ENCODE measurements at regions not wholly inside any gene's neighbourhood (a gene's known extent, or its start where the extent isn't known, plus 50 kb on each side); places are given as distances from the start of the nearest gene placed in this dataset.
A peak's percentile ranks its signal among the peaks of the same experiment; 100 is the strongest.
"Not testable (repeated sequence)": the region's sequence is repeated elsewhere in the genome, so short reads cannot be mapped to it uniquely, and the experiment has no call there.

DNA sequence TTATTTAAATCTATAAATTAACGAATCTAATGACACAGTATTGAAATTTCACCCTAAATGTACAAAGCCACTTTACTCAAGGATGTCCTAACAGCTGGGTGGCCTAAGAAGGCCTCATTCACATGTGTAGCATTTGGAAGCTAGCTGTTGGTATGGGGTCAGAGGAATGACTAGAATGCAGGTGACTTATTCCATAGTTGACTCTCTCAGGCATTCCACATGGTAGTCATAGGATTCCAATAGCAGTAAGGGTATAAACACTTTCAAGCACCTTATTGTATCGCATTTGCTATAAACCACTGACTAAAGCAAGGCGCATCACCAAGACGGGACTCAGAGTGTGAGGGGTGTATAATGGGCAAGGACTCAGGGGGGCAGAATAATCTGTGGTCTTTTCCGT is 294.8 kb upstream of the EPHA3 start:
- no peak for DNase-seq

DNA sequence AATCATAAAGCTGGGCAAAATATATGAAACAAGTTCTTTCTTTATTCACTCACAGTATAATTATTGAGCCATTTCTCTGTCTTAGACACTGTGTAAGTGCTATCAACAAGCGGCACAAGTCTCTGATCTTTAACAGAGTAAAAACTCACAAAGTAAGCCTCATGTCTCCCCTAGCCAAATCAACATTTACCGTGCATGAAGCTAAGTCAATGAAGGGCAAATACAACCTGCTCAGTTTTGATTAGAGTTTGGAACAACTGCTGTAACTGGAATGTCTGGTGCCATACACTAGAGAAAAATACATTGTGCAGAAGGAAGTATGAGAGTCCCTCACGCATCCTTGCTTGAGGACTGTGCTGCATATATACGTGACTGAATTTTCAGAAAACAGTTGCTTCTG is 291.0 kb upstream of the EPHA3 start:
- no peak for DNase-seq

DNA sequence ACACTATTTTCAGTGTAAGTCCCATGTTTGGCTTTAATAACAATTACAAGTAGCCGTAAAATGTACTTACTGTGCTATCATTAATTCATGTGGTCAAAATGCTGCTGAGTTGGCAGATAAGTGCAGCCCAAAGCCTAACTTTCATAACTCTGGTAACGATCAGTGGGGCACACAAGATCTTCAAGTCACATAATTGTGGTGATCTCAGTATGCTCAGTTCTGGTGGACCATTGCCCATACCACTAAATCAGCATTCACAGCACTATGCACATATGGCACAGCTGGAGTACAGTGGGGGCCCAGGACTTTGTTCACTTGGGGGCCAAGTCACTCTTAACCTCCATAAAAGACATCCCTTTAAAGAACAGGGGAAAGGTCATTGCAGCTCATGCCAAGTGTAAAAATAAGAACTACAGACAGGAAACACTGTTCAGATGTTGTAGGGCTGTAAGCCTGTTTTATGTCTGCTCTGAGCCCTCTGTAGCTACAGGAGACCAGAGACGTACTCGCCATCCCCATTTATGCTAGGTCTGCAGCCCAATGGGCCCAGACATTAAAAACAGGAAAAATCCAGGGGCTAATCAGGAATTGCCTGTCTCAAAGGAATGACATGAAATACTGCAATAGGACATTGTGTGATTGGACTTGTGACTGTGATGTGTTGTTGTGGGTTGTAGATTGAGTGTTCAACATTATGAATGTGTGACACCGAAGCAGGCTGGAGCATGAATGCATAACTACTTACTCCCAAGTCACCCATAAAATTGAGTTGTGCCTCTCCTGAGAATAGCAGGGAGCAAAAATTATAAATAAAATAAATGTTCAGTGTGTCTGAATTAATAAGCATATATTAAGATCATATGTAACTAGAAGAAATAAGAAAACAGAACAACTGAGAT is 282.5 kb upstream of the EPHA3 start:
- DNase-seq = no peak

DNA sequence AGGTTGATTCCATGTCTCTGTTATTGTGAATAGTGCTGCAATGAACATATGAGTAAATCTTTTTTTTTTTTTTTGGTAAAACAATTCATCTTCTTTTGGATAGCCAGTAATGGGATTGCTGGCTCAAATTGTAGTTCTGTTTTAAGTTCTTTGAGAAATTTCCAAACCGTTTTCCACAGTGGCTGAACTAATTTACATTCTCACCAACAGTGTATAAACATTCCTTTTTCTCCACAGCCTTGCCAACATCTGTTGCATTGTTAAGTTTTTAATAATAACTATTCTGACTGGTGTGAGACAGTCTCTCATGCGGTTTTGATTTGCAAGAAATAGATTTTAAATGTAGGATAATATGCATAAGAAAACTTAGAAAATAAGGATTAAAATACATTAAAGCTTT is 279.0 kb upstream of the EPHA3 start:
- DNase-seq = no peak

DNA sequence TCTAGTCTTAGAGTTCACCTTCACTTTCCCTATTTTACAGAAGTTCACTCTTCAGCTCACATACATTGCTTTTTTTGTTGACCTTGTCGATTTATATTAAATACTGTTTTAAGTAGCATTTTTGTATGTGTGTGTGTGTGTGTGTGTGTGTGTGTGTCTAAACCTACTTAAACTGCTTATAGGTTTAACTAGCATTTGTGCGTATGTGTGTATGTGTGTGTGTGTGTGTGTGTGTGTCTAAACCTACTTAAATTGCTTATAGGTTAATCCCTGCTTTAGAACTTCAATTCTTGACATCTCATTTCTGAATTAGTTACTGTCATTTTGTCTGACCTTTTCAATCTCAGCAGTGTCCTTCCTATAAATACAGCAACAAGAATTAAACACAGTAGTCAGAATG is 254.8 kb upstream of the EPHA3 start:
- no peak for DNase-seq

DNA sequence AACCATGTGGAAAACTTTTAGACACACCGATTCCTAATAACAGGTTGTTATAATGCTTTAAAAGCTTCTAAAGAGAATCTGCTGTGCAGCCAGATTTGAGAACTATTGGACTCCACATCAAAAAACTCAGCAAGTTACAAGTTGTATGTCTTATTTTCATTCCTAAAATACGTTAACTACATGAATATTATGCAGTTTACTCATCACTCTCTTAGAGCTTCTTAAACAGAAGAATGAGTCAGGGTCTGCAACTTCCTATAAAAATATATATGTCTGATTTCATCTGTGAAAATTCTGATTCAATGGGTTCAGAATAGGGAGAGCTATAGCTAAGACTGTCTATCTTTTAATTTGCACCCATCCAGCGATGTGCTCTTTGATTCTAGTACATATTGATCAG is 244.2 kb upstream of the EPHA3 start:
- no peak for DNase-seq

DNA sequence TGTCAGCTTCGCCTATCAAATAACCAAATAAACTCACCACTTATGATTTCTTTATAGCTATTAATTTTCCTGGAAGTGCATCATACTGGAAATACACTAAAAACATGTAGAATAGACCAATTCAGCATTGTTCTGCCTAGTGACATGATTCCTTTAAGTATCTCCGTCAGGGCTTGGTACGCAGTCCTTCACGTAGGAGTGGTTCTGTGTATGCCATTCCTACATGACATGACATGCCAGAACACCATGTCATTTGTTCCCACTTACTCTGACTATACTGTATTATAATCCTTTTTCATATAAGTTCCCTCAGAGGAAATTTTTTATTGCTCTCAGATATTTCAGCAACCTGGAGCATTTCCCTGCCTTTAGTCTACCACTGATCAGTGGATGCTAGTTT is 230.7 kb upstream of the EPHA3 start:
- no peak for DNase-seq

DNA sequence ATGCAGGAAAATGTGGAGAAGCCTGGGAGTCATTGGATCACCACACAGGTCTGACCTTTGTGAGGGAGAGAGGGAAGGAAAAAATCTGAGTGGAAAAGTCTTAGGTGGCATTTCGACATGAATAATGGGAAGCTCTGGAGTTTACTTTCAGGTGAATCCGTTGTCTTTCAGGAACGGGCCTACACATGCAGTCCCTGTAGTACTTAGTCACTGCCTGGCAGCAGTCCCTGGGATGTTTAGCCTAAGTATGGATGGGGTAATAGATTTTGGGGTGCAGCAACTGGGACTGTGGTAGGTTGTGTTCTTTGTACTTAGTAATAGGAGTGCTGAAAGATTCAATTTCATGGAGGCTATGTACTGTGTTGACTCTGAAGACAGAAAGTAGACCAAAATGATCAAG is 227.5 kb upstream of the EPHA3 start:
- no peak for DNase-seq

DNA sequence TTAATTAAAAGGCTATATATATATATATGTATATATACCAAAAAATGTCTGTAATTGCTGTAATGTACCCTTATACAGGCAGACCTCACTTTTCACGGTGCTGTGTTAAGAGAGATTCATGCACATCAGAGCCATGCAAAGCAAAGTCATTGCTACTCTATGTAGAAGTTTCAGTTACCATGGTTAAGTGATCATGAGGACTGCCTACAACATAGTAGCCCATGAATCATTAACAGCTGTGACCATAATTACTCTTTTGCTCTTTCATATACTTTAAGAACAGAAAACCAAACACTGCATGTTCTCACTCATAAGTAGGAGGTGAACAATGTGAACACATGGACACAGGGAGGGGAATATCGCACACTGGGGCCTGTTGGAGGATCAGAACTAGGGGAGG is 225.3 kb upstream of the EPHA3 start:
- no peak for DNase-seq

DNA sequence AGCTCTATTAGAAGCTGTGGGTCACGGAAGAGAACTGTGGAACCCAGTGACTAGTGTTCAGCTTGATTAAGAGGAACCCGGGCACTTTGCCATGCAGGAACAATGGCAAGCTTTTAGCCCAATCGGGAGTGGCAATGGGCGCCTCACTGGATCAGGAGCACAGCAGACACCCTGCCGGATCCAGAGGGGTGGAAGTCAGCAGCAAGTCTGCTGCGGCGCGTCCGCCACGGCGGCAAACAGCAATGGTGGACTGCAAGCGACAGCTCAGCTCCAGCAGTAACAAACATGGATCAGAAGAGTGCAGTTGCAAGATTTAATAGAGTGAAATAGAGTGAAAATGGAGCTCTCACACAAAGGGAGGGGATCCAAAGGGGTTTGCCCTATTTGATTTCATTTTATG is 220.8 kb upstream of the EPHA3 start:
- not testable (repeated sequence) for DNase-seq

DNA sequence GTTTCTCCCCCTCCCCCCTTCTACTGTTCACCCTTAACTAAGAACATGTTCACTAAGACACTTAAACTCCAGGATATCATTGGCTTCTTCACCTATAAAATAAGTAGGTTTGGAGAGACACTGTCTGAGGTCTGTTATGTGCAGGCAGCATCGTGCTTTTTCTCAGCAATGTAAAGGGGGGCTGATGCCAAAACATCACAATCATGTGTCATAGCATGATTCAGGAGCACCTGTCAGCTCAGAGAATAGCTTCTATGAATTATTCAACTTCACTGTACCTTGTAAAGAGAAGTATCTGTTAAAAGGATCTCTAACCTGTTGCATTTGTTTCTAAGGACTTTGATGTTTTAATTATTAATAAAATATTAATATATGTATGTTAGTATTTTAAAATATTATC is 211.4 kb upstream of the EPHA3 start:
- DNase-seq = no peak

DNA sequence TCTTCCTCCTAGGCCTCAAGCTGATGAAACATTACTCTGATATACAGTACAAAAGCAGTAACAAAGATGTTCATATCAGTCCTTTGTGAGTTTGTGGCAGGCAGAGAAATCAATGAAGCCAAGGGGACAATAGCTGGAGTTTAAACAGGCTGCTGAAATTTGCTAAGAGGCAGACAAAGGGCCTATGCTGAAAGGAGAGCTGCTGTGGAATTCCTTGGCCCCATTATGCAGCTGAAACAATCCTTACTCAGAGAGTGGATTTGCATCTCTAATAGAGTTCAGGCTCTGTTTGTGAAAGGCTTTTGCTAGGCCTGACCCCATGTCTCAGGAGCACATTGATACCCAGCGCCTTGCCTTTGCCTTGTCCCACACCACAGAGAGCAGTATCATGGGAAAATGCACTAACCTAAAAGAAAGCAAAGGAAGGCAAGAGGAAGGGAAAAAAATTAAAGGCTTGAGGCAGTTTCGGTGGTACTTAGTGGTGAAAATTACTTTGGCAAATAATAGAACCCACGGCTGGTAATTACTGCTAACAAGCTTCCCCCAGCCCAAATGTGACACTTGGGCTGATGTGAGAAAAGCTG is 195.0 kb upstream of the EPHA3 start:
- DNase-seq = no peak

DNA sequence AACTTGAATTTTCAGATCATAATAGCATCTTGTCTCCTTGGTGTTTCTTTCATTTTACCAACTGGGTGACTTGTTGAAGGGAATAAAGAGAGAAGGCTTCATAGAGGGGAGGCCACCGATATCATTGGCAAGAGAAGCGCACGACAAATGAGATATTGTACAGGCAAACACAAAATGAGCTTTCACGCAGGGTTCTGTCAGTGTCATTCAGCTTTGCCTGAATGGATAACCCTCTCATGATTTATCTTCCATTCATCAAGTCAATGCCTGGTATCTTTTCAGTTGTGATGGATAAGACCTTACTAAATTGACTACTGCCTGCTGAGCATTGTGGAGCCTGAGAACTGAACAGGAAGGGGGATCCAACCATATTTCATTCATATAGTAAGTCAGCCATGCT is 188.6 kb upstream of the EPHA3 start:
- DNase-seq = no peak

DNA sequence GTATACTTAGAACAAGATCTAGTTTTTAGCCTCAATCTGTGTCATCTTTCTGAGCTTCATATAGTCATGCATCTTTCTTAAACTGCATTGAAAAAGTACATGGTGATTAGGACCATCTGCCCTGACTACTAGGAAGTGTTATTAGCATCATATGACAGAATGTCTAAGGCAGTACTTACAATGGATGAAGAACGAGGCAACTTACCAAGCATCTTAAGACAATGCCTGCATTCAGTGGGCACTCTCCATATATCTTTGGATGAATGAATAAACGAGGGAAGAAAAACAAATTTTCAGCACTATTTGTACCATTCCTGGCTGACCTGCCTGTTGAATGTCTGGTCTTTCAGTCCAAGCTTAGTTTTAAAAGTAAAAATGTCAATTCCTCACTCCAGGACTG is 185.4 kb upstream of the EPHA3 start:
- DNase-seq = no peak

DNA sequence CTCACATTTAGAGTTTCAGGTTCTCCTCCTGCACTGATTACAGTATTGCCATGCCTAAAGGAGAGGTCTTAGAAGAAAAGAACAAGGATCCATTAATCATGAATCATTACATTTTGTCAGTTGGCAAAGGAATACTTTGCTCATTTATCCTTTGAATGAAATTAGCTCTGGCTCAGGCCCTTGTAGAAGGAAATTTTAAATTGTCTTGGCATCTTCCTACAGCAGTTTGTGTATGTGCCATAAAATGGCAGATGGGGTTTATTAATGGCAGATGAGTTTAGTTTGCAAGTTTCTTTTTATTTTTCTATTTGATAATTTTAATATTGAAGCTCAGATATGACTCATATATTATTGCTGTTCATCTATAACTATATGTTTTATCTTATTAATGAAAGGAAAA is 181.2 kb upstream of the EPHA3 start:
- DNase-seq = no peak

DNA sequence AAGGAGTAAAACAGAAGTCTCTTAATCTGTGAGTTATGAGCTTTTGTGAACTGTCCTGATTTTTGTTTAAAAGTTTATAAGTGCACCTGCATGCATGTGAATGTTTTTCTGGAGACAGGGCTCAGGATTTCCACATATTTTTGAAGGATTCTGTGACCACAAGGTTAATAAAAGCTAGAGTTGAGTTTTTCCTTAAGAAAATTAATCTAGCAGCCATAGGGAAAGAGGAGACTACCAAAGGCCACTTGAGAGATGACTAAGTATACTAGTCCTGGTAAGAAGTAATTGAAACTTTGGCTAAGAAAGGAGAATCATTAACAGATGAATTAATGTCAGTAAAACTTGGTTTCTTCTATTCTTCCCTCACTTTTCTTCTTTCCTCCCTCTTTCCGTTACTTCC is 176.8 kb upstream of the EPHA3 start:
- no peak for DNase-seq

DNA sequence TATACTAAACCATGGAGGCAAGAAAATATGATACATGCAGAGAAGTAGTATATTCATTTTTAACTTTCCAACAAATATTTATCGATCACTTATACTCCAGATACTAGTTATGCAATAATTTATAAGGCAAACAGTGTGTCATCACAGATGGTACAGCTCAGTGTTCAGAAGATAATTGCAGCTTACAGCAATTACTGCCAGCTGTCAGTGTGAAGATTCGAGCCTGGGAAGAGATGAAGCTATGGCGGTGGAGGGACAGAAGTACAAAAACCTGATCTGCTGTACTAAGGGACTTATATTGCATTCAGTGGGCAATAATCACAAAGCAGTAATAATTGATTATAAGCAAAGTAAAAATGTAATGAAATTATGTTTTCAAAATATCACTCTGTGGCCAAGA is 170.6 kb upstream of the EPHA3 start:
- peak; percentile 0 for DNase-seq

DNA sequence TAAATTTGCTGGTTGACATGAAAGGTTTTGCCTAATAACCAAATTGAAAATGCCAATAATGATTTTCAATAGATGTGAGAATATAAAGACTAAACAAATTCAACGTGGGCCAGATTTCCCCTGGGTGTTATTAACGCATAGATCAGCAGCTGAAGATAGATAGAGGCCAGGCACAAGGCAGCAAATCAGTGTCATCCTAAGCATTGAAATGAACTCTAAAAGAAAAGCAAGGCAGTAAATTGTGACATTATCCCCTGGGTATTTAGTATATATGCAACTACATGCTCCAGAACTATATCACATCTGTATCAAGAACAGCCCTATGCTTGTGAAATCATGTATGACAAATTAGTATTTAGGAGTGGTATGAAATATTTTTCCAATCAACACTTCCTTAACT is 167.1 kb upstream of the EPHA3 start:
- no peak for DNase-seq

DNA sequence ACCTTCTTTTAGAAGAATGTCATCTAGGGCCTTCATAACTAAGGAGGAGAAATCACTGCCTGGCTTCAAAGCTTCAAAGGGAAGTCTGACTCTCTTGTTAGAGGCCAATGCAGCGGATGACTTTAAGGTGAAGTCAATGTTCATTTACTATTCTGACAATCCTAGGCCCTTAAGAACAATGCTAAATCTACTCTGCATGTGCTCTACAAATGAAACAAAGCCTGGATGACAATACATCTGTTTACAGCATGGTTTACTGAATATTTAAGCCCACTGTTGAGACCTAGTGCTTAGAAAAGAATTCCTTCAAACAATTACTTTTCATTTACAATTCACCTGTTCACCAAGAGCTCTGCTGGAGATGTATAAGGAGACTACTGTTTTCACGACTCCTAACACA is 160.4 kb upstream of the EPHA3 start:
- no peak for DNase-seq

DNA sequence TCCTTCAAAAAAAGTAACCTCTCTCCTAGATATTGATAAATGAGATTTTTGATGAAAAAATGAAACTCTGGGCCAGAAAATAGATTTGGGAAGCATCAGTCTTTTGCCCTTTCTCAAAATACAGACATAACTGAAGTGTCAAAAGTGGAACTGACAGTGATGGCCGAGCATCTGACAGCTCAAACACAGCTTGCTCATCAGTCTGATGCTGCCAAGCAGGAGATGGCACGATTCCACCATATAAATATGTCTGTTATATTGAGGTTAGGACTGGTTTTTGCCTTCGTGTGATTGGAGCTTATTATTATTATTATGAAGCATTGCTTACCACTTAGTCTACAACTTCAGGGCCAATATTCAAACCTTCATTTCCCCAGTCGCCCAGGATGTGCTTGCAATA is 152.6 kb upstream of the EPHA3 start:
- no peak for DNase-seq

DNA sequence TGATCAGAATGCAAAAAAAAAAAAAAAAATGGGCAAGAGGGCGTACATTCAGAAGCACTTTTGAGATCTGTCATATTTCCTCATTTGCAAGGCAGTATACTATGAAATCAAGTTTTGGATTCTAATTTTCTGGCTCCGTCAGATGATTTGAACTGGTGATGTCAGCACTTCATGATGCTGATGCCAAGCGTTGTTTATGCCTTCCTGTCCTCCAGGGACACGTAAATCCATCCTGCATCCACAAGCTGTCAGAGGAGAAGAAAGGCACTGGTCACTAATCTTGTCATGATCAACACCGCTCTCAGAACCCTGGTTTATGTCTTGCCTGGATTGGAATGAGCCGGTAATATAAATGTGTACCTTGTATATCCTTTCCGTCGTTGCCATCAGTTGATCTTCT is 152.1 kb upstream of the EPHA3 start:
- no peak for DNase-seq

DNA sequence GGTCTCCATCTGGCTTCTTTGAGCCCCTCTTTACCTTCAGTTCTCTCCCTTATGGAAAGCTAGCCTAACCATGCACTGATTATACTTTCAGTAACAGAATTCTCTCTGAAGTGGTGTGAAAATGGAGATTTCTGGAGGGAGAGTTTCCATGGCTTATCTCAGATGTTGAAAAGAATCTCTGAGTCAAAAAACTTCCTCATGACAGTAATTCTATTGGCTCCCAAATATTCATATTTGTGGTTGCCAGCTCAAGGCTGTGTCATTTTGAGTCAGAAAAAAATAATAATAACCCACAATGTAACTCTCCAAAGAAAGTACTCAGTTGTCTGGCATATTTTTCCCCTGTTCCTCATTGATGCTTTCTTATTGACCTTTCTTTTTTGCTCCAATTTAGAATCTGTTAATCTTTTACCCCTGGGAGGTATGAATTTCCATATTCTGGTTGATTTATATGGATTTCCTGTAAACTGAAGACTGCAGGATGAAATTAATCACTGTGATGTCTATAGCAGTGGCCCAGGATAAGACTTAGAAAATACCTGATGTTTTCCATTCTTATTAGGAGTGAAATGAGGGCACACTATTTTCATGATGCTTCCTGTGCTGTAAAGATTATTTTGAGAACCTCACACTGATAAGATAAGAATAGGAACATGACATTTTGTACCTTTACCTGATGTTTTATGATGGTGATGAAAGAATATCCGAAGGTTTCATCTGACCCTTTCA is 149.5 kb upstream of the EPHA3 start:
- no peak for DNase-seq

DNA sequence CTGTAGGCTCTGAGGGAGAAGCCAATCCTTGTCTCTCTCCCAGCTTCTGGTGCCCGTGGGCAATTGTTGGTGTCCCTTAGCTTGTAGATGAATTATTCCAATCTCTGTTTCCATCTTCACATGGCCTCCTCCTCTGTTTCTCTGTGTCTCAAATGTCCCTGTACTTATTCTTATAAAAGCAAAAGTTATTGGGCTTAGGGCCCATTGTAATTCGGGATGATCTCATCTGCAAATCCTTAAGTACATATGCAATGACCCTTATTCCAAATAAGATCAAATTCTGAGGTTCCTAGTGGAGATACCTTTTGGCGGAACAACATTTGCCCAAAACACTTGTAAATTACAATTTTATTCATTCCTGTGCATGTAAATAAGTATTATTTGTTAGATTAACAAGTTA is 147.4 kb upstream of the EPHA3 start:
- DNase-seq = no peak

DNA sequence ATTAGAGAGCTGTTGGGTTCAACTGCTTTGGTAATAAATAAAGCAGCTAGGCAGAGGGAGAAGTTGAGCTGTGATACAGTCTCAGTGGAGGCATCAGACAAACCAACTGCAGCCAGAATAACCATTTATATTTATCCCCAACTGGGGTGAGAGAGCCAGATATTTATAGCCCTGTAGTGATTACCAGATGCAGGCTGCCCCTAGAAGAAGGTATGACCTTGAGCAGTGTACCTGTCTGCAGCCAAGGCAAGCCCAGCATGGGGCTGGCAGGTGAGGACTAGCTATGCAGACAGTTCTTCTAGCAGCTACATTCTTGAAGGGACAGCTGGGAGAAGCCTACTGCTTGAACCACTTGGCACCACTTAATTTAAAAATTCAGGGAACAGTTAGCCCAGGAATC is 144.4 kb upstream of the EPHA3 start:
- no peak for DNase-seq
